ENCODE measurements at regions not wholly inside any gene's neighbourhood (a gene's known extent, or its start where the extent isn't known, plus 50 kb on each side); places are given as distances from the start of the nearest gene placed in this dataset.

DNA sequence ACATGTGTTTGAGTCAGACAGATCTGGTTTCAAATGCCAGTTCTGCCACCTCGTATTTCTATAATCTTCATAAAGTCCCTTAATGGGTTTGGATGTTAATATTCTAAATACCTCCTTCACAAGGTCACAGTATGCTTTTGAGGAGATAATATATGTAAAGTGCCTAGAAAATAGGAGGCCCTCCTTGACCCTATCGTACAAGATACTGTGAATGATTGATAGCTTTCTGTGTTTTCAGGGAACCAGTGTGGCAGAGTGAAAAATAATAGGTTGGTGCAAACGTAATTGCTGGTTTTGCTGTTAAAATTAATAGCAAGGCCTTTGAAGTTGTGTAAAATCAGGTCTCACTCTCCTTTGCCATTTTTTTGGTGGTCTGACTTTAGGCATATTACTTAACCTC lies 77.5 kb upstream of the SCEL start:
- H3K36me3 ChIP-seq (ENCODE audit: control insufficient read depth, insufficient read depth, low read length, severe bottlenecking) = no peaks in the 10 kb centered on the region
- no peaks in the 10 kb centered on the region for H3K27me3 ChIP-seq (replicated peaks; ENCODE audit: control insufficient read depth, insufficient read depth, low read length)
- DNase-seq (ENCODE audit: low read depth) = no peak
- peaks cover 48% of the 10 kb centered on the region for H3K4me1 ChIP-seq (ENCODE audit: control insufficient read depth, insufficient read depth, low read length)
- H3K9me3 ChIP-seq (ENCODE audit: control insufficient read depth, low read length) = no peaks in the 10 kb centered on the region
- no peak overlapping the region for H3K4me3 ChIP-seq (ENCODE audit: low read length)
- no peak overlapping the region for H3K9ac ChIP-seq (ENCODE audit: low read length)

GRCh38 chr13:77456271-77456670 lies 79.2 kb upstream of the SCEL start:
- no peak overlapping the region for H3K4me3 ChIP-seq (ENCODE audit: low read length)
- no peak overlapping the region for H3K9ac ChIP-seq (ENCODE audit: low read length)
- no peaks in the 10 kb centered on the region for H3K36me3 ChIP-seq (ENCODE audit: control insufficient read depth, insufficient read depth, low read length, severe bottlenecking)
- no peaks in the 10 kb centered on the region for H3K9me3 ChIP-seq (ENCODE audit: control insufficient read depth, low read length)
- H3K4me1 ChIP-seq (ENCODE audit: control insufficient read depth, insufficient read depth, low read length) = peaks cover 31% of the 10 kb centered on the region
- DNase-seq (ENCODE audit: low read depth) = no peak
- H3K27me3 ChIP-seq (replicated peaks; ENCODE audit: control insufficient read depth, insufficient read depth, low read length) = no peaks in the 10 kb centered on the region

GRCh38 chr13:77449265-77449664 lies 86.2 kb upstream of the SCEL start:
- no peak overlapping the region for H3K9ac ChIP-seq (ENCODE audit: low read length)
- no peaks in the 10 kb centered on the region for H3K9me3 ChIP-seq (ENCODE audit: control insufficient read depth, low read length)
- no peaks in the 10 kb centered on the region for H3K27me3 ChIP-seq (replicated peaks; ENCODE audit: control insufficient read depth, insufficient read depth, low read length)
- H3K4me3 ChIP-seq (ENCODE audit: low read length) = no peak overlapping the region
- DNase-seq (ENCODE audit: low read depth) = no peak
- no peaks in the 10 kb centered on the region for H3K36me3 ChIP-seq (ENCODE audit: control insufficient read depth, insufficient read depth, low read length, severe bottlenecking)
- H3K4me1 ChIP-seq (ENCODE audit: control insufficient read depth, insufficient read depth, low read length) = peaks cover 2% of the 10 kb centered on the region

DNA sequence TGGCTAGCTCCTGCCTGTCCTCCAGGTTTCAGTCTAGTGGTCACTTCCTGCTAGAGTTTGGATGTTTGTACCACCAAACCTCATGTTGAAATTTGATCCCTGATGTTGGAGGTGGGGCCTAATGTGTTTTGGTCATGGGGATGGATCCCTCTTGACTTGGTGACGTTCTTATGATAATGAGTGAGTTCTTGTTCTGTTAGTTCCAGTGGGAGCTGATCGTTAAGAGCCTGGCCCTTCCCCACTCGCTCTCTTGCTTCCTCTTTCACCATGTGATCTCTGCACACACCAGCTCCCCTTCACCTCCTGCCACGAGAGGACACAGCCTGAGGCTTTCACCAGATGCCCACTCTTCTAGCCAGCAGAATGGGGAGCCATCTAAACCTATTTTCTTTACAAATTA lies 86.8 kb upstream of the SCEL start:
- no peaks in the 10 kb centered on the region for H3K9me3 ChIP-seq (ENCODE audit: control insufficient read depth, low read length)
- H3K27me3 ChIP-seq (replicated peaks; ENCODE audit: control insufficient read depth, insufficient read depth, low read length) = no peaks in the 10 kb centered on the region
- DNase-seq (ENCODE audit: low read depth) = no peak
- H3K4me3 ChIP-seq (ENCODE audit: low read length) = no peak overlapping the region
- no peak overlapping the region for H3K9ac ChIP-seq (ENCODE audit: low read length)
- peaks cover 4% of the 10 kb centered on the region for H3K4me1 ChIP-seq (ENCODE audit: control insufficient read depth, insufficient read depth, low read length)
- H3K36me3 ChIP-seq (ENCODE audit: control insufficient read depth, insufficient read depth, low read length, severe bottlenecking) = no peaks in the 10 kb centered on the region

GRCh38 chr13:77443511-77443910 lies 92.0 kb upstream of the SCEL start:
- Histone ChIP-seq H3K4me3 (ENCODE audit: low read length) (no peak overlapping the region), H3K9me3 (ENCODE audit: control insufficient read depth, low read length) (peaks cover 3% of the 10 kb centered on the region), H3K36me3 (ENCODE audit: control insufficient read depth, insufficient read depth, low read length, severe bottlenecking) (no peaks in the 10 kb centered on the region), H3K9ac (ENCODE audit: low read length) (no peak overlapping the region), H3K4me1 (ENCODE audit: control insufficient read depth, insufficient read depth, low read length) (peaks cover 4% of the 10 kb centered on the region), H3K27me3 (replicated peaks; ENCODE audit: control insufficient read depth, insufficient read depth, low read length) (no peaks in the 10 kb centered on the region)
- no peak for DNase-seq (ENCODE audit: low read depth)

GRCh38 chr13:77437267-77437666 lies 98.2 kb upstream of the SCEL start:
- Histone ChIP-seq H3K9me3 (ENCODE audit: control insufficient read depth, low read length) (peaks cover 3% of the 10 kb centered on the region), H3K4me3 (ENCODE audit: low read length) (no peak overlapping the region), H3K27me3 (replicated peaks; ENCODE audit: control insufficient read depth, insufficient read depth, low read length) (no peaks in the 10 kb centered on the region), H3K9ac (ENCODE audit: low read length) (no peak overlapping the region), H3K4me1 (ENCODE audit: control insufficient read depth, insufficient read depth, low read length) (peaks cover 10% of the 10 kb centered on the region), H3K36me3 (ENCODE audit: control insufficient read depth, insufficient read depth, low read length, severe bottlenecking) (no peaks in the 10 kb centered on the region)
- no peak for DNase-seq (ENCODE audit: low read depth)

GRCh38 chr13:77434289-77434688 lies 101.2 kb upstream of the SCEL start:
- peaks cover 10% of the 10 kb centered on the region for H3K4me1 ChIP-seq (ENCODE audit: control insufficient read depth, insufficient read depth, low read length)
- no peaks in the 10 kb centered on the region for H3K36me3 ChIP-seq (ENCODE audit: control insufficient read depth, insufficient read depth, low read length, severe bottlenecking)

DNA sequence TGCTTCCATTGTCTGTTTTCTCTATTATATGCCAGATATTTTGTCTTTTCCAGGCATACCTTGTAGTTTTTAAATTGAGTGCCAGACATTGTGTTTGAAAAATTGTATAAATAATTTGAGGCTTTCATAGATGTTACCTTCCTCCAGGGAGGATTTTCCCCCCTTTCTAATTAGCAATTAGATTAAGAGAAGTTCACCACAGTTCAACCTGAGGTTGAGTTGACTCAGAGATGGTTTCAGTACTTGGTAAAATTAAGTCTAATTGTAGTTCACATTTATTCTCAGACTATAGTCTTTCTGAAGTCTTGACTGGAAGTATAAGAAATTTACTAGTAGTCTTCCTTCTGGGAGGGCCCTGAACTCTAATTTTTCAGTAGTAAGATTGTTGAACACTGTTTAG lies 104.1 kb upstream of the SCEL start:
- no peak overlapping the region for H3K9ac ChIP-seq (ENCODE audit: low read length)
- no peak for DNase-seq (ENCODE audit: low read depth)
- no peaks in the 10 kb centered on the region for H3K36me3 ChIP-seq (ENCODE audit: control insufficient read depth, insufficient read depth, low read length, severe bottlenecking)
- no peaks in the 10 kb centered on the region for H3K9me3 ChIP-seq (ENCODE audit: control insufficient read depth, low read length)
- H3K4me1 ChIP-seq (ENCODE audit: control insufficient read depth, insufficient read depth, low read length) = peaks cover 10% of the 10 kb centered on the region
- no peak overlapping the region for H3K4me3 ChIP-seq (ENCODE audit: low read length)
- H3K27me3 ChIP-seq (replicated peaks; ENCODE audit: control insufficient read depth, insufficient read depth, low read length) = no peaks in the 10 kb centered on the region

More at GRCh38 chr13:77434289-77434688, 101.2 kb upstream of the SCEL start:
- Histone ChIP-seq H3K9me3 (ENCODE audit: control insufficient read depth, low read length) (peaks cover 3% of the 10 kb centered on the region), H3K4me3 (ENCODE audit: low read length) (no peak overlapping the region), H3K27me3 (replicated peaks; ENCODE audit: control insufficient read depth, insufficient read depth, low read length) (no peaks in the 10 kb centered on the region), H3K9ac (ENCODE audit: low read length) (no peak overlapping the region)
- DNase-seq (ENCODE audit: low read depth) = no peak

DNA sequence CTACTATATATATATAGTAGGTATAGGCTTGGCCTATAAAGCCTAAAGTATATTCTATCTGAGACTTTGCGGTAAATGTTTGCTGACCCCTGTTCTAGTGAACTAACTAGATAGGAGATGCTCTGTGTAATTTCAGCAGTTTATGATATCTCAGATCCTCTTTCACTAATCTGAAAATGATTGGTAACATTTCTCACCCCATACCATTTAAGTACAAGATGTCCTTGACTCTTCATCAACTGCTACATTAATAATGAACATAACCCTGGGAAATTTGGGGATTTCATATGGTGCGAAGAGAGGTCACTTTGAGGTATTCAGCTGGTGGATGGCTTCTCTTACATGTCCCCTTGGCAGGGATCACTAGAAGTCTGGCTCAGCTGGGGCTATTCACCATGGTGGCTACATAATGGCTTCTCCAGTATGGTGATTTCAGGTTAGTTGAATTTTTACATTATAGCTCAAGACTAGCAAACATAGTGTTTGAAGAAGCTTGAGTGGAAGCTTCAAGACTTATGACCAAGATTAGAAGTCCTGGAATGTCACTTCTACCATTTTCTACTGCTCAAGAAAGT lies 103.6 kb upstream of the MYCBP2 start:
- Histone ChIP-seq H3K27me3 (replicated peaks; ENCODE audit: control insufficient read depth, insufficient read depth, low read length) (no peaks in the 10 kb centered on the region), H3K9me3 (ENCODE audit: control insufficient read depth, low read length) (no peaks in the 10 kb centered on the region), H3K4me3 (ENCODE audit: low read length) (no peak overlapping the region), H3K36me3 (ENCODE audit: control insufficient read depth, insufficient read depth, low read length, severe bottlenecking) (no peaks in the 10 kb centered on the region), H3K4me1 (ENCODE audit: control insufficient read depth, insufficient read depth, low read length) (peaks cover 10% of the 10 kb centered on the region), H3K9ac (ENCODE audit: low read length) (no peak overlapping the region)
- DNase-seq (ENCODE audit: low read depth) = no peak

DNA sequence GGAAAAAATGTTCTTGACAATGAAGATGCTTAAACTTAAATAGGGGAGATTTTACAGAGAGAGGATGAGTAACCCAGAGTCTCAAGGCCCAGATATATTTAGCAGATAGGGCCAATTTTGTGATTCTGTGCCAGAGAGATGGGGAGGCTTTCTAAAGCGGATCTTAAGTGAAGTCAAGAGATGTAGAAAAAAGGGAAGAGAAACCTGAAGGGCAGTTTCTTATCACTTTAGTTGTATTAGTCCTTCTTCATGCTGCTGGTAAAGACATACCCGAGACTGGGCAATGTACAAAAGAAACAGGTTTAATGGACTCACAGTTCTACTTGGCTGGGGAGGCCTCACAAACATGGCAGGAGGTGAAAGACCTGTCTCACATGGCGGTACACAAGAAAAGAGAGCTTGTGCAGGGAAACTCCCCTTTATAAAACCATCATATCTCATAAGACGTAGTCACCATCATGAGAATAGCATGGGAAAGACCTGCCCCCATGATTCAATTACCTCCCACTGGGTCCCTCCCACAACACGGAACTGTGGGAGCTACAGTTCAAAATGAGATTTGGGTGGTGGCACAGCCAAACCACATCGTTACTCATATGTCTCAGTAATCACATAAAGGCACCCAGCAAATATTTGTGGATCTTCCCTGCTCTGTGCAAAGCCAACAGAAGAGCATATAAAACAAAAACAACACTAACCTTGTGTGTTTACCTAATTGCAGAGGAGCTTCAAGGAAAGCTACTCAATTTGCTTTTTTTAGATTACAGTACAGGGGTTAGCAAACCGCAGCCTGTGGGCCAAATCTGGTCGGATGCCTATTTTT lies 102.6 kb upstream of the MYCBP2 start:
- Histone ChIP-seq H3K4me1 (ENCODE audit: control insufficient read depth, insufficient read depth, low read length) (peaks cover 9% of the 10 kb centered on the region), H3K9ac (ENCODE audit: low read length) (no peak overlapping the region), H3K9me3 (ENCODE audit: control insufficient read depth, low read length) (no peaks in the 10 kb centered on the region), H3K36me3 (ENCODE audit: control insufficient read depth, insufficient read depth, low read length, severe bottlenecking) (no peaks in the 10 kb centered on the region), H3K4me3 (ENCODE audit: low read length) (no peak overlapping the region), H3K27me3 (replicated peaks; ENCODE audit: control insufficient read depth, insufficient read depth, low read length) (no peaks in the 10 kb centered on the region)
- no peak for DNase-seq (ENCODE audit: low read depth)

DNA sequence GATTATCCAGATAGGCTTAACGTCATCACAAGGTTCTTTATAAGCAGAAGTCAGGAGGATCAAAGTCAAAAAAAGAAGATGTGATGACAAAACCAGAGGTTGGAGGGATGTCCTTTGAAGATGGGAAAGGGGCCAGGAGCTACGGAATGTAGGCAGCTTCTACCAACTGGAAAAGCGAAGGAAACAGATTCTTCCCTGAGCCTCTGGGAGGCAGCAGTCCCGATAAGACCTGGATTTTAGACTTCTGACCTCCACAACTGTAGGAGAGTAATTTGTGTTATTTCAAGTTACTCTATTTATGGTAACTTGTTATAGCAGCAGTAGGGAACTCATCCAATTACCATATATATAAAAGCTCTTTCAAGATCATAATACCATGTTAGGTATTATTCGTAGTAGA lies 98.8 kb upstream of the MYCBP2 start:
- no peak overlapping the region for H3K9ac ChIP-seq (ENCODE audit: low read length)

More for the DNA sequence above, 98.8 kb upstream of the MYCBP2 start:
- no peak for DNase-seq (ENCODE audit: low read depth)
- H3K27me3 ChIP-seq (replicated peaks; ENCODE audit: control insufficient read depth, insufficient read depth, low read length) = no peaks in the 10 kb centered on the region
- no peaks in the 10 kb centered on the region for H3K4me1 ChIP-seq (ENCODE audit: control insufficient read depth, insufficient read depth, low read length)
- no peaks in the 10 kb centered on the region for H3K36me3 ChIP-seq (ENCODE audit: control insufficient read depth, insufficient read depth, low read length, severe bottlenecking)
- no peak overlapping the region for H3K4me3 ChIP-seq (ENCODE audit: low read length)
- H3K9me3 ChIP-seq (ENCODE audit: control insufficient read depth, low read length) = no peaks in the 10 kb centered on the region
